Progenitor cell of endocrine pancreas (in vitro differentiated cells): ENCODE measurements at regions not wholly inside any gene's neighbourhood (a gene's known extent, or its start where the extent isn't known, plus 50 kb on each side); places are given as distances from the start of the nearest gene placed in this dataset.
"Not testable (repeated sequence)": the region's sequence is repeated elsewhere in the genome, so short reads cannot be mapped to it uniquely, and the experiment has no call there.

Experiments used
- DNase-seq: peaks from one replicate; pipeline ENCODE4 v3.0.0; 2021; ENCODE audit warnings: low spot score; ENCODE audit not compliant: unreplicated experiment
- H3K27ac Mint-ChIP-seq: 2 replicates; pipeline ENCODE4 v1.8.0; 2021; ENCODE audit warnings: mild to moderate bottlenecking, moderate library complexity, mixed read lengths
- H3K27me3 Mint-ChIP-seq: 2 replicates; pipeline ENCODE4 v1.8.0; 2021; ENCODE audit warnings: mixed read lengths
- H3K36me3 Mint-ChIP-seq: 2 replicates; pipeline ENCODE4 v1.8.0; 2022; ENCODE audit warnings: mixed read lengths; ENCODE audit not compliant: insufficient read depth
- H3K4me1 Mint-ChIP-seq: 2 replicates; pipeline ENCODE4 v1.8.0; 2021; ENCODE audit warnings: low read depth, mixed read lengths
- H3K4me3 Mint-ChIP-seq: 2 replicates; pipeline ENCODE4 v1.8.0; 2021; ENCODE audit warnings: low read depth, mild to moderate bottlenecking, moderate library complexity, mixed read lengths
- H3K9me3 Mint-ChIP-seq: 2 replicates; pipeline ENCODE4 v1.8.0; 2021; ENCODE audit warnings: low read depth, mixed read lengths
- TF ChIP-seq, protein P1 (sequence below): fragments of 200-600 bp; sonication (generic); IDR thresholded peaks from one replicate; pipeline ENCODE4 v1.5.0; 2021; ENCODE audit warnings: antibody characterized with exemption, mild to moderate bottlenecking; ENCODE audit not compliant: unreplicated experiment

DNA sequence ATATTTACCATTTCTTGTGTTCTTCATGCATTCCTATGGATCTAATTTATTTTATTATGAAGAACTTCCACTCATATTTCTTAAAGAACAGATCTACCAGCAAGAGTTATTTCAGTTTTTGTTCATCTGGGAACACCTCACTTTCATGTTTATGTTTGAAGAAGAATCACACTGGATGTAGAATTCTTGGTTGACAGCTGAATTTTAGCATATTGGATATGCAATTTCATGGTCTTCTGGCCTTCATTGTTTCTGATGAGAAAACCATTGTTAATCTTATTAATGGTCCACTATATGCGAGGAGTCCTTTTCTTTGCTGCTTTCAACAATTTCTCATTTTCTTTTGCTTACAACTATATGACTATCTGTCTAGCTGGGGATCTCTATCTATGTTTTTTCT, 189.2 kb downstream of the UXS1 start:
- peaks cover 5% of the 10 kb centered on the region for H3K36me3 Mint-ChIP-seq
- no peak overlapping the region for H3K4me3 Mint-ChIP-seq
- peaks cover 50% of the 10 kb centered on the region for H3K9me3 Mint-ChIP-seq
- H3K27me3 Mint-ChIP-seq = no peaks in the 10 kb centered on the region
- no peak for DNase-seq
- TF ChIP-seq, protein P1, sequence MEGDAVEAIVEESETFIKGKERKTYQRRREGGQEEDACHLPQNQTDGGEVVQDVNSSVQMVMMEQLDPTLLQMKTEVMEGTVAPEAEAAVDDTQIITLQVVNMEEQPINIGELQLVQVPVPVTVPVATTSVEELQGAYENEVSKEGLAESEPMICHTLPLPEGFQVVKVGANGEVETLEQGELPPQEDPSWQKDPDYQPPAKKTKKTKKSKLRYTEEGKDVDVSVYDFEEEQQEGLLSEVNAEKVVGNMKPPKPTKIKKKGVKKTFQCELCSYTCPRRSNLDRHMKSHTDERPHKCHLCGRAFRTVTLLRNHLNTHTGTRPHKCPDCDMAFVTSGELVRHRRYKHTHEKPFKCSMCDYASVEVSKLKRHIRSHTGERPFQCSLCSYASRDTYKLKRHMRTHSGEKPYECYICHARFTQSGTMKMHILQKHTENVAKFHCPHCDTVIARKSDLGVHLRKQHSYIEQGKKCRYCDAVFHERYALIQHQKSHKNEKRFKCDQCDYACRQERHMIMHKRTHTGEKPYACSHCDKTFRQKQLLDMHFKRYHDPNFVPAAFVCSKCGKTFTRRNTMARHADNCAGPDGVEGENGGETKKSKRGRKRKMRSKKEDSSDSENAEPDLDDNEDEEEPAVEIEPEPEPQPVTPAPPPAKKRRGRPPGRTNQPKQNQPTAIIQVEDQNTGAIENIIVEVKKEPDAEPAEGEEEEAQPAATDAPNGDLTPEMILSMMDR = no peak
- no peak overlapping the region for H3K27ac Mint-ChIP-seq
- H3K4me1 Mint-ChIP-seq = no peaks in the 10 kb centered on the region

DNA sequence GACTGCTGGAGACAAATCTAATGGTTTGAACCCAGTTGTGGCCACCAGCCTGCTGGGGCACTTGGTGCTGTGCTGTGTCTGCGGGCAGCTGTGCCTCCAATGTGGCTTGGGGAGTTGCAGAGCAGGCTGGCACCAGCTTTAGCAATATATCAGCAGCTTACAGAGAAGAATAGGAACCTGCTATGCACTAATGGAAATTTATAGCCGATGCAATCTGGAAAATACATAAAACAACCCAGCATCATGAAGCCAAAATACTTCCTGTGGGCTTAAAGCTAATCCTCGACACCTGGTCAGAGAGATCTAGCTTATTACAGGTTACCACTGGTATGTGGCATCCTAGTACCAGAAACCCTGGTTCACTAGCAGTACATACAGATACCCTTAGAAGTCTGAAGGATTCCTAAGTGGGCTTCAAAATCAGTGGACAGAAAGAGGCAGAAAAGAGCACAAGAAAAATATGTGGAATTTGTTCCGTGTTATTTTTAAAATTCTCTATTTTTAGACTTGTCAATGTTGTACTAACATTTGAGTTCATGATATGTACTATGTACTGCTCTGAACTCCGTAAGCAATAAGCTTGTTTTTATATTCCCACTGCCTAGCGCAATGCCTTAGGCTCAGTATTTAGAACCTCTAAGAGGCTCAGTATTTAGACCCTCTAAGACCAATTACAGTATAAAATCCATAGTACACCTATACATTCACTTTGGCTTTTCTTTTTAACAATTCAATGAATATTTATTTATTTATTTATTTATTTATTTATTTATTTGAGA, 194.7 kb downstream of the UXS1 start:
- no peaks in the 10 kb centered on the region for H3K4me1 Mint-ChIP-seq
- TF ChIP-seq, protein P1 = no peak
- no peak overlapping the region for H3K4me3 Mint-ChIP-seq
- no peak overlapping the region for H3K27ac Mint-ChIP-seq
- DNase-seq = no peak
- H3K36me3 Mint-ChIP-seq = no peaks in the 10 kb centered on the region
- no peaks in the 10 kb centered on the region for H3K27me3 Mint-ChIP-seq
- peaks cover 27% of the 10 kb centered on the region for H3K9me3 Mint-ChIP-seq

- Mint-ChIP-seq H3K27me3 (no peaks in the 10 kb centered on the region), H3K36me3 (no peaks in the 10 kb centered on the region), H3K4me3 (no peak overlapping the region), H3K9me3 (peaks cover 28% of the 10 kb centered on the region), H3K4me1 (no peaks in the 10 kb centered on the region), H3K27ac (no peak overlapping the region)
- TF ChIP-seq, protein P1 = no peak
- DNase-seq = no peak
Measured at GRCh38 chr2:105997711-105998110, 196.4 kb downstream of the UXS1 start.

DNA sequence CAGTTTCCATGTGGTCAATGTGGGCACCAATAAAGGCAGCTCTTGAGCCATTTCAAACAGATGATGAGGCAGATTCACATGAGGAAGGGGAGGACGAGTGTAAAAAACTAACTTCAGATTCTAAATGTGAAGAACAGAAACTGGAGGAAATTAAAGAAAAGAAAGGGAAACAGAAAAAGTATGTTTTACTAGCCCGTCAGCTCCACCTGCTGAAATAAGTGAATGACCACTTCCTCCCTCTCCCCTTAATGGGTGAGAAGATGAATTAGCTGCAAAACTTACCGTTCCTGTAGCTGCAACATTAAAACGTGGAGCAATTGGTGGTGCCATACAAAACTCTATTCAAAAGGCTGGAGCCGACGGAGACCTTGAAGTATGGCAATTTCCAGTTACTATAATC, 203.5 kb downstream of the UXS1 start:
- DNase-seq = no peak
- no peaks in the 10 kb centered on the region for H3K4me1 Mint-ChIP-seq
- no peaks in the 10 kb centered on the region for H3K36me3 Mint-ChIP-seq
- no peaks in the 10 kb centered on the region for H3K27me3 Mint-ChIP-seq
- no peak overlapping the region for H3K27ac Mint-ChIP-seq
- H3K4me3 Mint-ChIP-seq = no peak overlapping the region
- TF ChIP-seq, protein P1 = no peak
- peaks cover 45% of the 10 kb centered on the region for H3K9me3 Mint-ChIP-seq

DNA sequence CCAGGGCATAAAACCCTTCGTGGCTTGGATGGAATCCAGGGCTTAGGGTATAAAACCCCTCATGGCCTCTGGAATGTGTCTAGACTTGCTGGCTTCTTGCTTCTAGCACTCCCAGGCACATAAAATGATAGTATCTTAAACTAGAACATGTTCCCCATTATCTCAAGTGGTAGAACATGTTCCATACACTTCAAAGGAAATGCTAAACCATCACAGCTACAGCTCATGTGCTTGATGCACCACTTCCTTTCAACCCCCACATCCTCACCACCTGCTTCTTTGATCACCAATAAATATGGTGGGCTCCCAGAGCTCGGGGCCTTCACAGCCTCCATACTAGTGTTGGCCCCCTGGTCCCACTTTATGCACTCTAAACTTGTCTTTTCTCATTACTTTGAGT, 204.3 kb downstream of the UXS1 start:
- DNase-seq, H3K27me3 Mint-ChIP-seq, H3K27ac Mint-ChIP-seq, H3K36me3 Mint-ChIP-seq, H3K4me1 Mint-ChIP-seq, H3K4me3 Mint-ChIP-seq: not testable (repeated sequence)
- H3K9me3 Mint-ChIP-seq = peaks cover 48% of the 10 kb centered on the region

DNA sequence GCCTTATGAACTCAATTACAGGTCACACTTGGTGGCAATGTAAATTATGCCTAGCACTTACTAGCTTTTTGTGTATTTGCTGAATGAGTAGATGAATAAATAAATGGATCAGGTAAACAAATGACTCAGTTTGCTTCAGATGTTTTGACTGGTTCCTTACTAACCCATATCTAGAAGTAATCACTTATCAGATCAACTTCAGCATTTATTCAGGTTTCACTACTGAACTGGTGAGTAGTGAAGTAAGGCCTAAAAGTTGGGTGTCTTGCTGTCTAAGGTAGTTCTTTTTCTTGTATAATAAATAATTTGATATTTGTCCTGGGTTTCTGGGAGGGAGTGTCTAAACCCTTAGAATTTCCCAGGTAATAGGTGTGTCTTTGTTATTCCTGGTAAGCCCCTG, 205.0 kb downstream of the UXS1 start:
- Mint-ChIP-seq H3K4me3 (no peak overlapping the region), H3K27me3 (no peaks in the 10 kb centered on the region), H3K4me1 (no peaks in the 10 kb centered on the region), H3K9me3 (peaks cover 48% of the 10 kb centered on the region), H3K36me3 (peaks cover 2% of the 10 kb centered on the region), H3K27ac (no peak overlapping the region)
- DNase-seq = no peak
- TF ChIP-seq, protein P1 = no peak
